Nephron progenitor cell (in vitro differentiated cells): ENCODE measurements at regions not wholly inside any gene's neighbourhood (a gene's known extent, or its start where the extent isn't known, plus 50 kb on each side); places are given as distances from the start of the nearest gene placed in this dataset.

Source experiments
- DNase-seq: peaks from one replicate; pipeline ENCODE4 v3.0.0; 2021
- H3K27ac Mint-ChIP-seq: 2 replicates; pipeline ENCODE4 v1.8.0; 2021; ENCODE audit warnings: mild to moderate bottlenecking, moderate library complexity, mixed read lengths
- H3K27me3 Mint-ChIP-seq: 2 replicates; pipeline ENCODE4 v1.8.0; 2021; ENCODE audit warnings: mild to moderate bottlenecking, low read depth, mixed read lengths; ENCODE audit not compliant: poor library complexity
- H3K36me3 Mint-ChIP-seq: 2 replicates; pipeline ENCODE4 v1.8.0; 2021; ENCODE audit warnings: low read depth, mixed read lengths
- H3K4me1 Mint-ChIP-seq: 2 replicates; pipeline ENCODE4 v1.8.0; 2021; ENCODE audit warnings: mixed read lengths
- H3K4me3 Mint-ChIP-seq: 2 replicates; pipeline ENCODE4 v1.8.0; 2021; ENCODE audit warnings: mild to moderate bottlenecking, moderate library complexity, mixed read lengths
- H3K9me3 Mint-ChIP-seq: 2 replicates; pipeline ENCODE4 v1.8.0; 2021; ENCODE audit warnings: mild to moderate bottlenecking, moderate library complexity, mixed read lengths
- CTCF ChIP-seq: fragments of 200-600 bp; sonication (generic); IDR thresholded peaks from 2 replicates; pipeline ENCODE4 v1.5.0; 2021; ENCODE audit warnings: antibody characterized with exemption

DNA sequence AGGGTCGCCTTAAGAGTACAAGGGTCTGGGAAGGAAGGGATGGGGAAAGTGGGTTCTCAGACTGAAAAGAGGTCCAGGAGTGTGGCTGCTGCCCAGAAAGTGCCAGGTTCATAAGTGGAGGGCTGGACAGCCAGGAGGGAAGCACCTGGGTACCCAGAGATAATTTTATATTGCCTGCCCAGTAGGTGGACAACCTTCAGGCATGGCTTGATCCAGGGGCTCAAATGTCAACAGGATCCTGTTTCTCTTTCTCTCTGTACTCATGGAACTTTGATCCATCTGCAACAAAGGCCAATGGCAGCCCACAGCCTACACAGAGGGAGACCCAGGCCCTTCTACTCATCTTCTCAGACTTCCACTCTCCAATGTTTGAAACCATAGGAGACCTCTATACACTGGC lies 80.5 kb upstream of the GRK3 start:
- no peak overlapping the region for H3K4me3 Mint-ChIP-seq
- peaks cover 10% of the 10 kb centered on the region for H3K4me1 Mint-ChIP-seq
- H3K27ac Mint-ChIP-seq, result no peak overlapping the region
- DNase-seq, result no peak
- peaks cover 14% of the 10 kb centered on the region for H3K9me3 Mint-ChIP-seq
- peaks cover 98% of the 10 kb centered on the region for H3K36me3 Mint-ChIP-seq
- no peak for TF ChIP-seq CTCF
- H3K27me3 Mint-ChIP-seq, result peaks cover 5% of the 10 kb centered on the region

DNA sequence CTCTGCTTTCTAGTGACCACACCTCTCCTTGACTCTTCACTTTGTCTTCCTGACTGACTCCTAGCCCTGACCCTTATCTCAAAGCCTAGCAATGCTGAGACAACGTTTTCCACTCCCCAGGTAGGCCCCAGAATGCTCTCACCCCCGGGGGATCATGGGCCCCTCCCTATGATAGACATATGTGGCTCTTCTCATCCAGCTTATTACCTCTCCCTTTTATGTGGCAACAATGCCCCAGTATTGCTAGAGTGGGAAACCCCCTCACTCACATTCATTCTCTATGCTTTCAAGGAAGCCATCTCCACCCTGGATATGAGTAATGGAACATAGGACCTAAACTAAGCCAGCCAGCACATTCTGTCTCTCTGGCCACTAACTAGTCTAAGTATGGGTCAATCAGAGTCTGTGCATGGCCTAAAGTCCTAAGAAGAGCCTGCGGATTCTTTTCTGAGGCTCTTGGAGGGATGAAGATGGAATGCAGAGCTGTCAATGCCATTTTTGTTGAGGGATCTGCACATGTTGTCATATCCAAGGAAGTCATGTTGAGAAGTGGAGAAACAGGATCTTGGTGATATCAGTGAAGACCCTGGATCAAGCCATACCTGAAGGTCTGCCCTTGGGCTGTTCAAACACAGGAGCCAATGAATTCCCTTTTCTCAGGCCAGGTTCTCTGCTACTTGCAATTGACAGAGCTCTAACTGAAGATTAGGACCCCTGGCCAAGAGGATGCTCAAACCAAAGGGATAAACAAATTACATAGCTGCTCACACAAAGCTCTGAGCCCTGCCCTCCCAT lies 79.8 kb upstream of the GRK3 start:
- Mint-ChIP-seq H3K36me3 (peaks cover 98% of the 10 kb centered on the region), H3K4me3 (no peak overlapping the region), H3K9me3 (peaks cover 17% of the 10 kb centered on the region), H3K27ac (no peak overlapping the region), H3K4me1 (peaks cover 10% of the 10 kb centered on the region), H3K27me3 (peaks cover 5% of the 10 kb centered on the region)
- no peak for DNase-seq
- no peak for TF ChIP-seq CTCF

DNA sequence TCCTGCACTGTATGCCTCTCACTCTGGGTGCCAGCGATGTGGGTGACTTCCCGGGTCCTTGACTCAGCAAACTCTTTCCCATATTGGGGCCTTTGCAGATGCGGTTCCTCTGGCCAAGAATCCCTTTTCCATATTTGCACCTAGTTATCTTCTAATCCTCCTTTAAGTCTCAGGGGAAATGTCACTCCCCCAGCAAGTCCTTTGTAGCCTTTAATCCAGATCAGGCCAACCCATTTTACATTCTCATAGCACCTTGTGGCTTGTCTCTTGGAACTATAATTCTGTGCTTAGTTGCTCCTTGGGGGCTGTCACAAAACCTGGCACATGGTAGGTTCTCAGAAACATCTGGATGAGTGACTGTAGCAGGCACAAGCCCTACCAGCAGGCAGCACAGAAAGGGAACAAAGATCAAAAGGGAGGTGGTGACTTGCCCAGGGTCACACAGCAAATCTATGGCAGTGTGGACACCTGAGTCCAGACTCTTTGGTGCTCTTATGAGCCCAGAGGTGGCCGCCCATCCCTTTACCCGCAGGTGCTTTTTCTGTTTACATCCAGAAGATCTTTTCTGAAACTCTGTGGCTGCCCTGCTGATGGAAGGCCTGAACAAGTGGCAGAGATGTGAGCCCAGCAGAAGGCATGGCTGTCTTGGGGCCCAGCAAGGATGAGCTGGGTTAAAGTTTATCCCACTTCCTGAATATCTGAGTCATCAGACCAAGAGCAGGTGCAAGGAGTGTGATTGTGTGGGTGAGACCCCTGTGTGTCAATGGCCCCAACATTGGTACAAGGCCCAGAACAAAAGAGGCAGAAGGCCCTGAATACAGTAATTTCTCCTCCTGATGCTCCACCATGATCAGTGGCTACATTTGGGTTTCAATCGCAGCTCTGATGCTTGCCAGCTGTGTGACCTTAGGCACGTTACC lies 78.6 kb upstream of the GRK3 start:
- no peak for DNase-seq
- TF ChIP-seq CTCF, result no peak
- H3K27me3 Mint-ChIP-seq, result peaks cover 8% of the 10 kb centered on the region
- H3K27ac Mint-ChIP-seq, result no peak overlapping the region
- peaks cover 13% of the 10 kb centered on the region for H3K9me3 Mint-ChIP-seq
- peaks cover 10% of the 10 kb centered on the region for H3K4me1 Mint-ChIP-seq
- H3K4me3 Mint-ChIP-seq, result no peak overlapping the region
- H3K36me3 Mint-ChIP-seq, result peaks cover 99% of the 10 kb centered on the region

- peaks cover 8% of the 10 kb centered on the region for H3K27me3 Mint-ChIP-seq
- H3K4me1 Mint-ChIP-seq, result peaks cover 15% of the 10 kb centered on the region
- no peak overlapping the region for H3K27ac Mint-ChIP-seq
- no peak overlapping the region for H3K4me3 Mint-ChIP-seq
- peaks cover 95% of the 10 kb centered on the region for H3K36me3 Mint-ChIP-seq
- TF ChIP-seq CTCF, result no peak
- H3K9me3 Mint-ChIP-seq, result peaks cover 7% of the 10 kb centered on the region
- no peak for DNase-seq
Observed at GRCh38 chr22:25487508-25487907, 77.0 kb upstream of the GRK3 start.

- no peak for DNase-seq
- peaks cover 87% of the 10 kb centered on the region for H3K36me3 Mint-ChIP-seq
- H3K9me3 Mint-ChIP-seq, result peaks cover 7% of the 10 kb centered on the region
- H3K4me1 Mint-ChIP-seq, result peaks cover 25% of the 10 kb centered on the region
- H3K27ac Mint-ChIP-seq, result peak overlapping the region; percentile 9
- no peak overlapping the region for H3K4me3 Mint-ChIP-seq
- peaks cover 8% of the 10 kb centered on the region for H3K27me3 Mint-ChIP-seq
- no peak for TF ChIP-seq CTCF
Observed at GRCh38 chr22:25488244-25489020, 76.0 kb upstream of the GRK3 start.
